NCI-H510A treated with DMSO at 0.1 percent for 48 hours (cell line): ENCODE measurements at regions not wholly inside any gene's neighbourhood (a gene's known extent, or its start where the extent isn't known, plus 50 kb on each side); places are given as distances from the start of the nearest gene placed in this dataset.

Source experiments
- DNase-seq: peaks from one replicate; lab custom pipeline; 2025; lab: John Stamatoyannopoulos, UW

DNA sequence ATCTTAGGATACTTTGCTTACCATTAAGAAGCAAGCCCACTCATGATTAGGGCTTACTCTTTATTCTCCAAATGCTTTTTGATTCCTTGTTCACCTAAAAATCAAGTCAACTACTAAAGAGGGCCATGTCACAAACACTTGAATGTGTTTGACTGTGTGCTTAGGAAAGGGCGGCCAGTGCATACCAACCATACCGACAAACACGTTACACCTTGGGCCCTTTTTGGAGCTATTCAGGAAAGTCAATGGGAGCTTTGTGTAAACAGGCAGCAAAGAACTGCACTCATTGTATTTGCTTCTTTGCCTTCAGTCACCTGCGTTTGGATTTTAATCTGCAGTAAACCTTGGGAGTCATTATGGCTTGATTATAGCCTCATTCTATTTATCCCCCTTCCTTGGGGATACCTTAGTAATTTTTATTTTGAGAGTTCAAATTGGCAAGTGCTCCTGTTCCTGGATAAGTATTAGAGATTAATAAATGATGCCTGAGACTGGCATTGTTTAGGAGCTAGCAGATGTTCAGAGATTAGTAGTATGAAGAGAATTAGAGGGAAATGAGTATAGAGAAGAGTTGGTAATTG is 102.6 kb upstream of the HDGFL1 start:
- peak; percentile 55 for DNase-seq

DNA sequence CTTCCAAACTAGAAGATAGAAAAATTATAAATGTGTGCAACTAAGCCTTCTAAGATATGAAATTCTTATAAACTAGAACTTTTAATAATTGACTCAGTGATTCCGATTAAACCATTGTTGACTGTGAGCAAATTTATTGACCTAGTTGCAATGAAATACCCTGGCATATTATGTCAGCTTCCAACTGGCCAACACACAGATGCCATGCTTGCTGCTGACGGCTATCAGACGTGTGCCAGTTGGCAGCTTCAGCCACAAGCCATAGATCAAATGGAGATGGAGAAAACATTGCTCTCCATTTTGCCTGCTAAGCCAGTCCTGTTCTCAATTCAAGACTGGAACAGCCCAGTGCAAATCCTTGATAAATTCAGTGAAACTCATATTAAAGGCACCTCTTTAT is 101.7 kb upstream of the HDGFL1 start:
- no peak for DNase-seq

- no peak for DNase-seq
Observed at GRCh38 chr6:22468256-22468965, 101.0 kb upstream of the HDGFL1 start.

GRCh38 chr6:22470454-22471131 is 98.8 kb upstream of the HDGFL1 start:
- DNase-seq = no peak

DNA sequence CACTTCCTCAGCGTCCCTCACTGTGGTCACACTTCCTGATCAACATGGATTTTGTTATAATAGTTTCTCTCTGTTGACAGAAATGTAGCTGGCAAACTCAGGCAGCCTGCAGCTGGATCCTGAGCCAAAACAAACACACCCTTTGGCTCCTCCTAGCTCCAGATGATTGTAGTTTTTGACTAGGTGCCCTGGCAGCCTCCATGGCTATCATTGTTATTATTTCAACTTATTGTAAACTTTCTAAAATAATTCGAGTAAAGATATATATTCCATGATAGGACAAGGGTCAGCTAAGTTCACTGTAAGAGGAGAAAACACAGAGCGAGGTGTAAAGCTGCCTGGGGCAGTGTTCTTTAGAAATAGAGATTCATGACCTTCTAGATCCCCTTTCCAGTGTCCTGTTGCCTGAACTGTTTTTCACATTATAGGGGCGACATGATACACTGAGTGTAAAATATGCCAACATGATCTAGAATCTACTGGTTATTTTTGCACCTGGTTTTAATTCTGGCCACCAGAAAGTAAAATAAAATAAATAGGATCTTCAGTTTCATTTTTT is 98.2 kb upstream of the HDGFL1 start:
- DNase-seq = peak; percentile 77

- DNase-seq = no peak
Observed at GRCh38 chr6:22471746-22472145, 97.6 kb upstream of the HDGFL1 start.

GRCh38 chr6:22473991-22474682 is 95.2 kb upstream of the HDGFL1 start:
- peak; percentile 36 for DNase-seq

- no peak for DNase-seq
Observed at GRCh38 chr6:22476811-22477390, 92.5 kb upstream of the HDGFL1 start.

DNA sequence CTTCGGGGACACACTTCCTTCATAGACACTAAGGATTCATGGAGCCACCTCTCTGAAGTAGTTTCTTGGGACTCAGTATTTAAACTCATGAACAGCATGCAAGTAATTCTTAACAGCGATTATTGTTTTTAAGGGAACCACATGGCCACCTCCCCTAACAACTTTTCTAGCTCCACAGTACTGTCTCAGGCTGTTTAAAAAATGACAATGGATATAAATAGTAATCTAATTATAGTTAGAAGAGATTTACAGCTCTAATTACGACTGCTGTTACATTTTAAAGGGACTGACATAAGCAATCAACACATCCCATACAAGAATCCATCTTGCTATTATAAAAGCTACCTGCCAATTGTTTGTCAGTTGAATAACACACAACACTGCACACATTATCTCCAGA is 72.1 kb upstream of the HDGFL1 start:
- no peak for DNase-seq

GRCh38 chr6:22499815-22500214 is 69.6 kb upstream of the HDGFL1 start:
- DNase-seq = no peak

- no peak for DNase-seq
Observed at GRCh38 chr6:22506496-22506895, 62.9 kb upstream of the HDGFL1 start.

DNA sequence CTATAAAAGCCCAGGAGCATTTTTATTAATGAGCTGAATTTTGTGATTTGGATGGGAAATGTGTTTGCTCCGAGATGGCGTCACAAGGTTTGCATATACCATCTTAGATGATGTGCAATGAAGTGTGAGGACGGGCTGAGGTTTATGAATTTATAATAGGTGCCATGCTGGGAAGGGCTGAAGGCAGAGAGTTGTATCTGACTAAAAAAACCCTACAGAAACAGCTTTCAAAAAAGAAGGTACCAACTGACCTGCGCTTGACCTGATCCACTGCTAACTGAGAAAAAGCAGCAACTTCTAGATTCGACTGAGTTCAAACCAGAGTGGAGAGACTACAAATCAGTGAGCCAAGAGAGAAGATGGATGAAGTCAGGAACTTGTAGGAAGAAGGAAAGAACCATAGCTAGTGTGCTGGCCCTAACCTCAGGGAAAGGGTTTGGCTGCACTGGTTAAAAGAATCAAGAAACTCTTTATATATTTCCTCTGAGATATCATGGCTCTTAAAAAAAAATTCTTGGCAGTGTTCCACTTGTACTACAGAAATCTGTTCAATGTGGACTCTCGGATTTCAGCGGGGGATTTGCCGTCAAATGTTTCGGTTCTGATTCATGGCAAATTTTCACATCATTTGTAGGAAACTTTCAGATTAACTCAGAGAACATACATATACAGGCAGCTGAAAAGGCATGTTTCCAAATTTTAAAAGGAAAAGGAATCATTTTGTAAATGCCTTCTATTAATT is 56.5 kb upstream of the HDGFL1 start:
- no peak for DNase-seq

DNA sequence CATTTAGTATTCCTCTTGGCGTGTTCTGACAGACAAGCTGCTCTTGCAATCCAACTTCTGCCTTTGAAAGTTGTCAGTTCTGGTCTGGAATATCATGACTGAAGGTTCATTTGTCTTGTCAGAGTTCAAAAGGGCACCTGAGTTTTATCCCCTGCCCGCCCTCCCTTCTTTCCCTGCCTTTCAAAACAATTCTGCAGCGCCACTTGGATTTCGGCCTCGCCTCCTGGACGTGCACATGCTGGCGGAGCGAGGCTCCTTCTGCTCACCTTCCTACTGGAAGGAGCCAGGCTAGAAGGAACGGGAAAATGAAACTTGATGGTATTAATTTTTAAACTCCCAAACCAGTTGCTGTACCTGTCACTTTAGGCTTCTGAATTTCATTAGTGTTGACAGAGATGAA is 55.7 kb upstream of the HDGFL1 start:
- no peak for DNase-seq

GRCh38 chr6:22519237-22519636 is 50.1 kb upstream of the HDGFL1 start:
- no peak for DNase-seq
